Activated CD8-positive, alpha-beta T cell treated with anti-CD3 and anti-CD28 coated beads for 36 hours (primary cell): ENCODE measurements at regions not wholly inside any gene's neighbourhood (a gene's known extent, or its start where the extent isn't known, plus 50 kb on each side); places are given as distances from the start of the nearest gene placed in this dataset.
"Not testable (repeated sequence)": the region's sequence is repeated elsewhere in the genome, so short reads cannot be mapped to it uniquely, and the experiment has no call there.

Experiments used
- ATAC-seq: fragments of 200-7000 bp; cut with Tn5 transposase; one replicate; pipeline ENCODE4 v1.10.0; 2021; ENCODE audit warnings: mild to moderate bottlenecking, moderate library complexity
- CTCF ChIA-PET: fragments of 350-600 bp; sonication (Branson Sonifier 250); formaldehyde crosslinking; loops from one replicate; lab custom pipeline; 2021; ENCODE audit warnings: antibody characterized with exemption; lab: Charles Lee
- POLR2A ChIA-PET: fragments of 350-600 bp; sonication (Branson Sonifier 250); formaldehyde crosslinking; loops from one replicate; lab custom pipeline; 2021; ENCODE audit warnings: antibody characterized with exemption; lab: Charles Lee
- DNase-seq: peaks from one replicate; pipeline ENCODE4 v3.0.0-alpha.2; 2020
- H3K27ac Mint-ChIP-seq: one replicate; pipeline ENCODE4 v1.8.0; 2021; ENCODE audit warnings: mild to moderate bottlenecking, mixed read lengths
- H3K27me3 Mint-ChIP-seq: one replicate; pipeline ENCODE4 v1.8.0; 2021; ENCODE audit warnings: mixed read lengths
- H3K36me3 Mint-ChIP-seq: one replicate; pipeline ENCODE4 v1.8.0; 2021; ENCODE audit warnings: low read depth, mixed read lengths
- H3K4me1 Mint-ChIP-seq: one replicate; pipeline ENCODE4 v1.8.0; 2021; ENCODE audit warnings: low read depth, mixed read lengths
- H3K4me3 Mint-ChIP-seq: one replicate; pipeline ENCODE4 v1.8.0; 2021; ENCODE audit warnings: mild to moderate bottlenecking, moderate library complexity, mixed read lengths
- H3K9me3 Mint-ChIP-seq: one replicate; pipeline ENCODE4 v1.8.0; 2021; ENCODE audit warnings: mixed read lengths
- intact Hi-C: fragments of 100-400 bp; cut with micrococcal nuclease; formaldehyde crosslinking; loops from one replicate; pipeline ENCODE4 v1.10.0; 2022
- TF ChIP-seq, protein P1 (sequence below): fragments of 200-600 bp; IDR thresholded peaks from one replicate; pipeline ENCODE4 v1.8.0; 2022; ENCODE audit warnings: antibody characterized with exemption, mild to moderate bottlenecking

DNA sequence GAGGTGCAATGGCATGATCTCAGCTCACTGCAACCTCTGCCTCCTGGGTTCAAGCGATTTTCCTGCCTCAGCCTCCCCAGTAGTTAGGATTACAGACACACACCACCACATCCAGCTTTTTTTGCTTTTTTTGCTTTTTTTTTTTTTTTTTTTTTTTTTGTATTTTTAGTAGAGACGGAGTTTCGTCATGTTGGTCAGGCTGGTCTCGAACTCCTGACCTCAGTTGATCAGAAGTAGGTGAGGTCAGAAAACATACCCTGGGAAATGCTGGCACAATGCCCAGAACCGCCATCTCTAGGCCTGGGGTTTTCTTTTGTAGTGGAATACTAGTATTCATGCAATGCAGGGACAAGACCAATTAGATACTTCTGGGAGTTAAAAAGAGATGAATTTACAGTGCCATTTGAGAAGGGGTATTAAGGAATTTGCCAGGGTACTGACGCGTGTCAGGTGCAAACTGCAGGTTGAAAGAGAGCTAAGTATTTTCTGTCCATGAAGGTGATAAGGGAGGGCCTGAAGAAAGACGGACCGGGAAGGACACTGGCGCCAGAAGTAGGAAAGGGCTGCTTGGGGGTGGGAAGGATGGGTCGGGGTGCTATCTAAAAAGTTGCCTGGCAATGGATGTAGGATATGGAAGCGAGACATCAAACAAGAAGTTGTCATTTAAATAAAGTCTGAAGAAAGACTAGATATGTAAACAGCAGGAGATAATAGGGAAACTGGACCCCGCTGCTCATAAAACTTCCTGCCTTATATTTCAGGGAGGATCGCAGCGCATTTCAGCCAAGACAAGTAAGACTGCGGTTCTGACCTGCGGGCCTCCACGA, 95.8 kb downstream of the PPIAL4G start:
- H3K27me3 Mint-ChIP-seq, CTCF ChIA-PET, intact Hi-C loops, H3K9me3 Mint-ChIP-seq, H3K36me3 Mint-ChIP-seq, ATAC-seq: not testable (repeated sequence)
- peaks cover 29% of the 10 kb centered on the region for H3K4me1 Mint-ChIP-seq
- H3K4me3 Mint-ChIP-seq: peak overlapping the region; percentile 84
- H3K27ac Mint-ChIP-seq: peak overlapping the region; percentile 26
- peak; percentile 11 for DNase-seq
- POLR2A ChIA-PET: interaction anchor here (0.7 to 6.2 kb wide), 12 partner anchors 8 to 135 kb away, joined by 3 to 82 read pairs (median 14); no protein-coding TSS in a partner anchor

DNA sequence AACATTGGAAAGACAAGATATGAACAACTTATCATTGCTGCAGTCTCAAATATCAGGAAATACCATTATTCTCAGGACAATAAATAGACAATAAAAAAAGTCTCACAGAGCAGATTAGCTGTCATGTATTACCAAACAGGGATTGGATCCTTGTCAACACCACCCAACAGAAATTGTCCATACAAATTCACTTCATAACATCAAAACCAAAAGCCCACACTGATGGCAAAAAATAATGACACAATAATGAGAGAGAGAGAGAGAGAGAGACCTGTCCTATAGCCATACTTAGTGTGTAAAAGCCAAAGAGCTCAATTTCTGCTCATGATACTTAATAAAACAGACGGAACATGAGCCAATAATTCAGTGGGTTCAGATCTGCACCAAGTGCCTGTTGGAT, 96.5 kb downstream of the PPIAL4G start:
- no peak for ATAC-seq
- no peaks in the 10 kb centered on the region for H3K9me3 Mint-ChIP-seq
- intact Hi-C loops: no loop called here
- no peaks in the 10 kb centered on the region for H3K36me3 Mint-ChIP-seq
- H3K27me3 Mint-ChIP-seq: no peaks in the 10 kb centered on the region
- no peak overlapping the region for H3K27ac Mint-ChIP-seq
- H3K4me3 Mint-ChIP-seq: no peak overlapping the region
- ChIA-PET CTCF (no interaction called here), POLR2A (interaction anchor here (6.2 kb wide), 1 partner anchor 12 kb away, joined by 82 read pairs; no protein-coding TSS in a partner anchor)
- peaks cover 27% of the 10 kb centered on the region for H3K4me1 Mint-ChIP-seq
- no peak for DNase-seq
- TF ChIP-seq, protein P1, sequence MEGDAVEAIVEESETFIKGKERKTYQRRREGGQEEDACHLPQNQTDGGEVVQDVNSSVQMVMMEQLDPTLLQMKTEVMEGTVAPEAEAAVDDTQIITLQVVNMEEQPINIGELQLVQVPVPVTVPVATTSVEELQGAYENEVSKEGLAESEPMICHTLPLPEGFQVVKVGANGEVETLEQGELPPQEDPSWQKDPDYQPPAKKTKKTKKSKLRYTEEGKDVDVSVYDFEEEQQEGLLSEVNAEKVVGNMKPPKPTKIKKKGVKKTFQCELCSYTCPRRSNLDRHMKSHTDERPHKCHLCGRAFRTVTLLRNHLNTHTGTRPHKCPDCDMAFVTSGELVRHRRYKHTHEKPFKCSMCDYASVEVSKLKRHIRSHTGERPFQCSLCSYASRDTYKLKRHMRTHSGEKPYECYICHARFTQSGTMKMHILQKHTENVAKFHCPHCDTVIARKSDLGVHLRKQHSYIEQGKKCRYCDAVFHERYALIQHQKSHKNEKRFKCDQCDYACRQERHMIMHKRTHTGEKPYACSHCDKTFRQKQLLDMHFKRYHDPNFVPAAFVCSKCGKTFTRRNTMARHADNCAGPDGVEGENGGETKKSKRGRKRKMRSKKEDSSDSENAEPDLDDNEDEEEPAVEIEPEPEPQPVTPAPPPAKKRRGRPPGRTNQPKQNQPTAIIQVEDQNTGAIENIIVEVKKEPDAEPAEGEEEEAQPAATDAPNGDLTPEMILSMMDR: no peak

DNA sequence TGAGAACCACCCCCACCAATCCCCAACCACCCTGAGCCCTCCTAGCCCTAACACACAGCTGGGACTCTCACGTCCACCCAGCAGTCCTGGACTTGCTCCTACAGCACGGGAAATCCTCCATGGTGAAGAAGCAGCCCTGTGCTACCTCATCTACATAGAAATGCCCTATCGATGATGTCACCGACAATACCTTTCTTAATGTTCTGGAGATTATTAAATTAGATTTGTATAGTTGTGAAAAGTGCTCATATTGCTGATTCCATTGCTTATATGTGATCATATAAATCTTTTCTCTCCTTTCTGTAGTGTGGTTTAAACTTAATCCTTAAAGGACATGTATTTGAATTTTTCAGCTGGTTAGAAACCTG, 97.1 kb downstream of the PPIAL4G start:
- CTCF ChIA-PET, H3K9me3 Mint-ChIP-seq, H3K27me3 Mint-ChIP-seq, ATAC-seq, DNase-seq, H3K36me3 Mint-ChIP-seq, intact Hi-C loops, H3K4me3 Mint-ChIP-seq: not testable (repeated sequence)
- Mint-ChIP-seq H3K4me1 (peaks cover 27% of the 10 kb centered on the region), H3K27ac (peak overlapping the region; percentile 17)
- POLR2A ChIA-PET: interaction anchor here (0.7 to 6.2 kb wide), 2 partner anchors 11 to 16 kb away, joined by 3 to 82 read pairs; no protein-coding TSS in a partner anchor

DNA sequence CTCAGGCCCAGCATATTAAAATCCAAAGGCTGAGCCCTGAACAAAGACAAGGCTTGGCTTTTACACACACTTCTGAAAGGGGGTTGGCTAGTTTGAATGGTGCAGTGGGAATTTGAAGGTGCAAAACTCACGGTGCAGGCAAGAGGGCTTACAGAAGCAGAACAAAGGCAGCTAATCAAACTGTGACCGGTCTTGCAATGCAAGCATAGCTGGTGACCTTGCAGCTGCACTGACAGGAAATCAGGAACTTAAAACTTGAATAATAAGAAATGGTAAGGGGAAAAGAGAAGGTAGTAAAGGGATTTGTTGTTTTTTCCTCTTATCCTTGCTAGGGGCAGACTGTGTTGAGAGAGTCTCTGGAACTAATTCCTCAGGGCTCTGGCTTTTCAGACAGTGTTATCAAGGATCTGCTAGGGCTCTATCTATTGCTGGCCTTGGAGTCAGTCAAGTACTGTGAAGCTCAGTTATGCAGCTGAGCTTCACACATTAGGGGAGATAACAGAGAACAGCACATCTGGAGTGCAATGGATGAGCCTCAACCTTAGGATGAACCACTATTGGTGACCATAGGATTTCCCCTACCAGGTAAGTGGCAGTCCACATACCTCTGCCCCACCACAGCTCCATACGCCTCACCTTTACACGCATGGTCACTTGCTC, 97.6 kb downstream of the PPIAL4G start:
- H3K4me1 Mint-ChIP-seq: peaks cover 27% of the 10 kb centered on the region
- ATAC-seq (no peak), DNase-seq (no peak)
- no peaks in the 10 kb centered on the region for H3K27me3 Mint-ChIP-seq
- H3K9me3 Mint-ChIP-seq: no peaks in the 10 kb centered on the region
- no peaks in the 10 kb centered on the region for H3K36me3 Mint-ChIP-seq
- CTCF ChIA-PET: no interaction called here
- no peak overlapping the region for H3K4me3 Mint-ChIP-seq
- intact Hi-C loops: no loop called here
- POLR2A ChIA-PET: interaction anchor here (0.7 to 6.2 kb wide), 2 partner anchors 11 to 17 kb away, joined by 3 to 82 read pairs; no protein-coding TSS in a partner anchor
- peak overlapping the region; percentile 17 for H3K27ac Mint-ChIP-seq
- TF ChIP-seq, protein P1: no peak

DNA sequence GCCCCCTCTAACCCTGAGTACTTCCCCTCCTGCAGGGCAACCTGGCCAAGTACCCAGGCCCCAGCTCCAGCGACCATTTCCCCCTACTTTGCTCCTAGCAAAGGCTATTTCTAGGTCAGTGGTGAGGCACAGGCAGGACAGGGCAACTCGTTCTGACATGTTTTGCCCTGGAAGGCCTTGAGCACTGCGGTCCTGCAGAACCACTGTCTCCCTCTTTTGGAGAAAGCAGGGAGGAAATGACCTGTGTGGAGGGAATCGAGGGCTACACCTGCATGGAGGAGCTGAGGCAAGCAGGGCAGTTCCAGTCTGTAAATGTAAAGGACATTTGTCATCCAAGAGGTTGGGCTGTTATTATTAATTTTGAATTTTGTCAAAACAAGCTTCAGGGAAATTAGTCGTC, 99.1 kb downstream of the PPIAL4G start:
- no peaks in the 10 kb centered on the region for H3K36me3 Mint-ChIP-seq
- no peak overlapping the region for H3K4me3 Mint-ChIP-seq
- H3K27me3 Mint-ChIP-seq: no peaks in the 10 kb centered on the region
- POLR2A ChIA-PET: interaction anchor here (1.1 to 6.2 kb wide), 3 partner anchors 9 to 121 kb away, joined by 3 to 82 read pairs (median 6); no protein-coding TSS in a partner anchor
- no peak for ATAC-seq
- no peaks in the 10 kb centered on the region for H3K9me3 Mint-ChIP-seq
- H3K27ac Mint-ChIP-seq: no peak overlapping the region
- TF ChIP-seq, protein P1: no peak
- intact Hi-C loops: no loop called here
- DNase-seq: no peak
- H3K4me1 Mint-ChIP-seq: peaks cover 23% of the 10 kb centered on the region
- CTCF ChIA-PET: interaction anchor here (1.1 kb wide), 1 partner anchor 12 kb away, joined by 5 read pairs; no protein-coding TSS in a partner anchor
